ENCODE measurements at regions not wholly inside any gene's neighbourhood (a gene's known extent, or its start where the extent isn't known, plus 50 kb on each side); places are given as distances from the start of the nearest gene placed in this dataset.

GRCh38 chr6:88442737-88443136 is 276.6 kb upstream of the CNR1 start:
- peaks cover 7% of the 10 kb centered on the region; the same call in 1 of the 2 replicates for H3K4me1 ChIP-seq (ENCODE audit: control insufficient read depth, insufficient read depth, low read length)
- 81% methylated on average over 4 of the region's 4 CpGs for WGBS (ENCODE audit: insufficient coverage, insufficient replicate concordance, low lambda C conversion rate, missing lambda C conversion rate)
- no peak overlapping the region for H3K4me2 ChIP-seq (ENCODE audit: control insufficient read depth, insufficient read depth)
- H3K79me2 ChIP-seq (ENCODE audit: control insufficient read depth, insufficient read depth, low read length) = no peaks in the 10 kb centered on the region
- H3K27me3 ChIP-seq (replicated peaks in 1 of 2; ENCODE audit: control insufficient read depth in 2 of 2, insufficient read depth in 2 of 2, low read length in 1 of 2) = no peaks in the 10 kb centered on the region
- in situ Hi-C loops (cut with MboI) = no loop called here
- no peaks in the 10 kb centered on the region for H3K36me3 ChIP-seq (ENCODE audit: control insufficient read depth in 2 of 2, insufficient read depth in 2 of 2, low read length in 1 of 2)
- no peak for FAIRE-seq
- peak; percentile 39; the same call in 2 of the 3 replicates for ATAC-seq
- ChIA-PET CTCF (interaction anchor here (0.6 to 1.0 kb wide), 2 partner anchors 182 to 262 kb away, joined by 3 read pairs; no protein-coding TSS in a partner anchor), SMC1A (ENCODE audit: uncharacterized antibody, unreplicated experiment) (interaction anchor here (0.6 to 2.4 kb wide), 4 partner anchors 10 to 290 kb away, joined by 4 to 18 read pairs (median 4); no protein-coding TSS in a partner anchor), POLR2A (interaction anchor here (0.6 kb wide), 1 partner anchor 1121 kb away, joined by 4 read pairs; no protein-coding TSS in a partner anchor), RAD21 (ENCODE audit: unreplicated experiment) (interaction anchor here (1.6 to 3.4 kb wide), 3 partner anchors 14 to 199 kb away, joined by 5 to 25 read pairs (median 6); no protein-coding TSS in a partner anchor)
- H3K9me3 ChIP-seq (replicated peaks; ENCODE audit: control insufficient read depth, insufficient read depth, low read length) = no peaks in the 10 kb centered on the region
- H3K4me3 ChIP-seq = no peak overlapping the region
- BruUV-seq (replicated peaks) = no TSS peak
- TF ChIP-seq CBFB (IDR thresholded peaks at IDR 0.05; ENCODE audit: low read depth) (no peak), FOXM1 (IDR thresholded peaks at IDR 0.05; ENCODE audit: low read depth, low read length) (no peak), MTA2 (IDR thresholded peaks at IDR 0.05; ENCODE audit: low read depth) (no peak), SP1 (IDR thresholded peaks at IDR 0.05; ENCODE audit: low read depth, low read length) (no peak), PRDM15 (CRISPR knock-in tag; IDR thresholded peaks at IDR 0.05) (no peak), ZNF24 (IDR thresholded peaks at IDR 0.05) (no peak), NR2C2 (IDR thresholded peaks at IDR 0.05; ENCODE audit: borderline replicate concordance, control insufficient read depth, insufficient read length, low read depth) (no peak), GABPA (IDR thresholded peaks at IDR 0.05; ENCODE audit: low read depth) (no peak), BCLAF1 (IDR thresholded peaks at IDR 0.05) (no peak), RCOR1 (conservative IDR thresholded peaks at IDR 0.05; ENCODE audit: low read depth, low read length) (no peak), TBL1XR1 (IDR thresholded peaks at IDR 0.05; ENCODE audit: low read depth, low read length) (no peak), KLF5 (IDR thresholded peaks at IDR 0.05; ENCODE audit: partially characterized antibody) (no peak), SKIL (IDR thresholded peaks at IDR 0.05; ENCODE audit: low read depth, poor library complexity, severe bottlenecking) (no peak)
- TF ChIP-seq, protein P1, sequence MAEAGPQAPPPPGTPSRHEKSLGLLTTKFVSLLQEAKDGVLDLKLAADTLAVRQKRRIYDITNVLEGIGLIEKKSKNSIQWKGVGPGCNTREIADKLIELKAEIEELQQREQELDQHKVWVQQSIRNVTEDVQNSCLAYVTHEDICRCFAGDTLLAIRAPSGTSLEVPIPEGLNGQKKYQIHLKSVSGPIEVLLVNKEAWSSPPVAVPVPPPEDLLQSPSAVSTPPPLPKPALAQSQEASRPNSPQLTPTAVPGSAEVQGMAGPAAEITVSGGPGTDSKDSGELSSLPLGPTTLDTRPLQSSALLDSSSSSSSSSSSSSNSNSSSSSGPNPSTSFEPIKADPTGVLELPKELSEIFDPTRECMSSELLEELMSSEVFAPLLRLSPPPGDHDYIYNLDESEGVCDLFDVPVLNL (IDR thresholded peaks at IDR 0.05; ENCODE audit: low read depth, low read length) = no peak
- H3K9ac ChIP-seq (ENCODE audit: control insufficient read depth, insufficient read depth, low read length) = no peak overlapping the region
- DNase-seq (ENCODE audit: low read depth, low spot score) = no peak
- H2AFZ ChIP-seq (ENCODE audit: control insufficient read depth, low read depth, low read length) = no peak overlapping the region
- intact Hi-C loops (cut with micrococcal nuclease; ENCODE audit: unreplicated experiment) = loop anchor here (5.0 kb wide), 1 partner anchor 50 kb away; no protein-coding TSS in a partner anchor
- no peak overlapping the region for H3K27ac ChIP-seq (ENCODE audit: control insufficient read depth, insufficient read depth)
- no peaks in the 10 kb centered on the region for H4K20me1 ChIP-seq (ENCODE audit: control insufficient read depth, insufficient read depth)
